CD4-positive, alpha-beta memory T cell (primary cell): ENCODE measurements at regions not wholly inside any gene's neighbourhood (a gene's known extent, or its start where the extent isn't known, plus 50 kb on each side); places are given as distances from the start of the nearest gene placed in this dataset.

Source experiments
- CTCF ChIA-PET: fragments of 350-600 bp; sonication (Branson Sonifier 250); formaldehyde crosslinking; loops from one replicate; lab custom pipeline; 2021; ENCODE audit warnings: inconsistent platforms; ENCODE audit not compliant: partially characterized antibody; lab: Charles Lee
- POLR2A ChIA-PET: fragments of 350-600 bp; sonication (Branson Sonifier 250); formaldehyde crosslinking; loops from one replicate; lab custom pipeline; 2021; ENCODE audit not compliant: partially characterized antibody; lab: Charles Lee
- DNase-seq, 5 donors: peaks; one replicate each; pipeline versions ENCODE4 v3.0.0 to v3.0.0-alpha.2; 2020 to 2022; ENCODE audit warnings: mixed read lengths in 1 of 5
- H3K27ac ChIP-seq: one replicate; pipeline ENCODE4 v1.7.0; 2013; ENCODE audit warnings: low read depth, low read length
- H3K27me3 ChIP-seq: 2 replicates; pipeline ENCODE4 v1.7.0; 2013; ENCODE audit warnings: mild to moderate bottlenecking, low read length, moderate library complexity; ENCODE audit not compliant: insufficient read depth
- H3K36me3 ChIP-seq: 2 replicates; pipeline ENCODE4 v1.7.0; 2013; ENCODE audit warnings: mild to moderate bottlenecking, low read length, moderate library complexity; ENCODE audit not compliant: insufficient read depth
- H3K4me1 ChIP-seq: 2 replicates; pipeline ENCODE4 v1.7.0; 2013; ENCODE audit warnings: mild to moderate bottlenecking, low read length, moderate library complexity; ENCODE audit not compliant: insufficient read depth
- H3K4me3 ChIP-seq, 2 donors: one replicate each; pipeline ENCODE4 v1.7.0; 2013; ENCODE audit warnings: low read length in 2 of 2, mild to moderate bottlenecking in 1 of 2
- H3K9me3 ChIP-seq, 2 donors: one replicate each; pipeline ENCODE4 v1.7.0; 2013; ENCODE audit warnings: low read length in 2 of 2, control low read depth in 1 of 2; ENCODE audit not compliant: control insufficient read depth in 1 of 2
- H3K27ac Mint-ChIP-seq, 7 donors: one replicate each; pipeline ENCODE4 v1.8.0; 2020 to 2021; ENCODE audit warnings: mixed read lengths in 7 of 7, mild to moderate bottlenecking in 6 of 7, inconsistent platforms in 3 of 7, moderate library complexity in 3 of 7
- H3K27me3 Mint-ChIP-seq, 2 donors: one replicate each; pipeline ENCODE4 v1.8.0; 2020 to 2021; ENCODE audit warnings: mixed read lengths in 2 of 2
- H3K36me3 Mint-ChIP-seq, 2 donors: one replicate each; pipeline ENCODE4 v1.8.0; 2020 to 2021; ENCODE audit warnings: mixed read lengths in 2 of 2, inconsistent platforms in 1 of 2, mild to moderate bottlenecking in 1 of 2
- H3K4me1 Mint-ChIP-seq, 4 donors: one replicate each; pipeline ENCODE4 v1.8.0; 2020 to 2021; ENCODE audit warnings: mixed read lengths in 4 of 4, mild to moderate bottlenecking in 1 of 4
- H3K4me3 Mint-ChIP-seq, 8 donors: one replicate each; pipeline ENCODE4 v1.8.0; 2020 to 2021; ENCODE audit warnings: mixed read lengths in 8 of 8, mild to moderate bottlenecking in 7 of 8, moderate library complexity in 6 of 8, inconsistent platforms in 3 of 8
- H3K9me3 Mint-ChIP-seq, 8 donors: one replicate each; pipeline ENCODE4 v1.8.0; 2020 to 2021; ENCODE audit warnings: mixed read lengths in 8 of 8, mild to moderate bottlenecking in 5 of 8, inconsistent platforms in 3 of 8, moderate library complexity in 1 of 8
- intact Hi-C: fragments of 100-400 bp; cut with micrococcal nuclease; formaldehyde crosslinking; loops from one replicate; pipeline ENCODE4 v1.15.1; 2023

DNA sequence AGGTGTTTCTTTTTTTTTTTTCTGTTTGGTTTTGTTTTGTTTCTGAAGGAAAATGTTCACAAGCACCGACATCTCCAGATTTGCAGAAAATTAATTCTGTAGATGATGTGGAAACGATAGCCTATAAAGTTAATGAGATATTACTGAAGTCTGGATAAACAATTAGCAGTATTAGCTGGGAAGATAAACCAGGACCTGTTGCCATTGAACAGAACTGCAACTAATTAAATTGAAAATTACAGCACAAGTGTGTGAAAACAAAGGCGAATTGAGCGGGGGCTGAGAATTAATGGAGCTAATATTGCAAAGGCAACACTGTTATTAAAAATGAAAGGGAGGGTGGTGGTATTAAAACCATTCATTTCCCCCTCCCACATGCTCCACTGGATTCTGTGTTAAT lies 107.5 kb upstream of the AJAP1 start:
- Mint-ChIP-seq H3K4me1 (no peaks in the 10 kb centered on the region), H3K4me3 (no peak overlapping the region), H3K27ac (no peak overlapping the region), H3K27me3 (peaks cover 4% of the 10 kb centered on the region in 2 donors), H3K36me3 (no peaks in the 10 kb centered on the region), H3K9me3 (peaks cover 0 to 11% (median 6%) of the 10 kb centered on the region in 8 donors)
- H3K27ac ChIP-seq, result no peak overlapping the region
- H3K4me3 ChIP-seq, result no peak overlapping the region
- H3K36me3 ChIP-seq, result no peaks in the 10 kb centered on the region
- H3K27me3 ChIP-seq, result no peaks in the 10 kb centered on the region
- intact Hi-C loops, result no loop called here
- no peaks in the 10 kb centered on the region for H3K4me1 ChIP-seq
- ChIA-PET CTCF (no interaction called here), POLR2A (no interaction called here)
- no peaks in the 10 kb centered on the region for H3K9me3 ChIP-seq
- no peak for DNase-seq

DNA sequence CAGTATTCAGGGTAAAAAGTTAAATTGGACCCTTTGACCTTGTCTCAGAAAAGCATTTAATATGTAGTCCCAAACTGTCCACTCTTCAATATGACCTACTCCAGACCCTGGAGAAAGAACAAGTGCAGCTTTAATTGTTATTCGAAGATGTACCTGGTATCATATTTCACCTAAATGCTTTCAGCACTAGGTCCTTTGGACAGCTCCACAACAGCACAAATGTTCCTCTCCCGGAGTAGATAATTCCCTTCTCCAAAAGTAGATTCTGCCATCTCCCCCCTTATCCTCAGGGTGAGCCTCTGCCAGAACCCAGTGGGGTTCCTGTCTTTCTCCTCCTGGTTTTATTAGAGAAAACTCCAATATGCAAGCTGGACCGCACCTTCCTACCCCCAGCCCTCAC lies 104.5 kb upstream of the AJAP1 start:
- intact Hi-C loops, result no loop called here
- Histone ChIP-seq H3K4me3 (no peak overlapping the region), H3K27me3 (no peaks in the 10 kb centered on the region), H3K4me1 (no peaks in the 10 kb centered on the region), H3K9me3 (no peaks in the 10 kb centered on the region), H3K36me3 (no peaks in the 10 kb centered on the region), H3K27ac (no peak overlapping the region)
- H3K27ac Mint-ChIP-seq, result no peak overlapping the region
- H3K4me1 Mint-ChIP-seq, result no peaks in the 10 kb centered on the region
- H3K27me3 Mint-ChIP-seq, result peaks cover 5 to 12% of the 10 kb centered on the region in 2 donors
- no peaks in the 10 kb centered on the region for H3K36me3 Mint-ChIP-seq
- POLR2A ChIA-PET, result no interaction called here
- H3K4me3 Mint-ChIP-seq, result no peak overlapping the region
- H3K9me3 Mint-ChIP-seq, result peaks cover 0 to 3% (median 0%) of the 10 kb centered on the region in 8 donors
- no peak for DNase-seq
- CTCF ChIA-PET, result no interaction called here

GRCh38 chr1:4550941-4551340 lies 103.5 kb upstream of the AJAP1 start:
- no peaks in the 10 kb centered on the region for H3K4me1 Mint-ChIP-seq
- POLR2A ChIA-PET, result no interaction called here
- H3K27me3 Mint-ChIP-seq, result peaks cover 5 to 15% of the 10 kb centered on the region in 2 donors

DNA sequence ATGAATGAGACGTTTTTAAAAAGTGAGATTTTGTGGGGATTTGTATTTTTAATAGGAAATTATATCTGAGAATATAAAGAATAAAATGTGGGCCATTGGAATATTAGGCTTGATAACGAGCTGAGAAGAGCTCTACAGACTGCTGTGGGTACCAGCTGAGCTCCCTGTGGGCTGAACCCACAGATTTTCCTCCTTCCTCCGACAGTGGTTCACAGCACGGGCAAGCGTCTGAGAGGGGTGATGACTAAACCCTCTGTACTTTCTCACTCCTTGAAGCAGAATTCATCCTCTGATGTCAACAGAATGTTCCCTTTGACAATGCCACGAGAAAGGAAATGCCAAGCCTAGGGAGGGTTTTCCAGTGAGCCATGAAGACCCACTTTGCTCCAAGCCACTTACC lies 102.7 kb upstream of the AJAP1 start:
- no peaks in the 10 kb centered on the region for H3K4me1 Mint-ChIP-seq
- no peak overlapping the region for H3K27ac Mint-ChIP-seq
- no peaks in the 10 kb centered on the region for H3K36me3 ChIP-seq
- H3K4me1 ChIP-seq, result no peaks in the 10 kb centered on the region
- no peaks in the 10 kb centered on the region for H3K9me3 ChIP-seq
- intact Hi-C loops, result no loop called here
- H3K27ac ChIP-seq, result no peak overlapping the region
- ChIA-PET CTCF (no interaction called here), POLR2A (no interaction called here)
- H3K36me3 Mint-ChIP-seq, result no peaks in the 10 kb centered on the region
- H3K9me3 Mint-ChIP-seq, result peaks cover 0 to 3% (median 0%) of the 10 kb centered on the region in 8 donors
- H3K27me3 ChIP-seq, result no peaks in the 10 kb centered on the region
- no peak overlapping the region for H3K4me3 Mint-ChIP-seq
- no peak overlapping the region for H3K4me3 ChIP-seq
- peaks cover 5 to 12% of the 10 kb centered on the region in 2 donors for H3K27me3 Mint-ChIP-seq
- DNase-seq, result no peak

More at GRCh38 chr1:4550941-4551340, 103.5 kb upstream of the AJAP1 start:
- Histone ChIP-seq H3K4me3 (no peak overlapping the region), H3K36me3 (no peaks in the 10 kb centered on the region), H3K9me3 (no peaks in the 10 kb centered on the region), H3K4me1 (no peaks in the 10 kb centered on the region), H3K27me3 (no peaks in the 10 kb centered on the region), H3K27ac (no peak overlapping the region)
- intact Hi-C loops, result no loop called here
- no peak for DNase-seq
- Mint-ChIP-seq H3K36me3 (no peaks in the 10 kb centered on the region), H3K4me3 (no peak overlapping the region), H3K9me3 (peaks cover 0 to 3% (median 0%) of the 10 kb centered on the region in 8 donors), H3K27ac (no peak overlapping the region)
- CTCF ChIA-PET, result no interaction called here

DNA sequence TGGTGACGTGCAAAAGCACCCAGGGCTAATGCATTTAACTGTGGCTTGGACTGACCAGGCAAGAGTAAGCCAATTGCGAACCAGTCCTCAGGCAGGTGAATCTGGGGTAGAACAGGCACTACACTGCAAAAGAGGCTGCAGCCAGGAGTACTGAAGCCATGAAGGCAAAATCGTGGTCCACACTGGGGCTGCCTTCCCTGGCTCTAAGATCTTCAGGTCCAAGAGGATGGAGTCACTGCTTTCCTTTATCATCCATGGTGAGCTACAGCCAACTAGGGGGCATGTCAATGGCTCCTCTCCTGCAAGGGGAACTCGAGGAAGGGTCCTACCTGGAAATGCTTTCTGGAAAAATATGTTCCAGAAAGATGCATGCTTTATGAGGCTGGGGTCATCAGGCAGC lies 100.6 kb upstream of the AJAP1 start:
- H3K4me3 ChIP-seq, result no peak overlapping the region
- no peaks in the 10 kb centered on the region for H3K36me3 Mint-ChIP-seq
- H3K4me1 ChIP-seq, result no peaks in the 10 kb centered on the region
- H3K27me3 Mint-ChIP-seq, result peaks cover 7 to 14% of the 10 kb centered on the region in 2 donors
- H3K27ac Mint-ChIP-seq, result no peak overlapping the region
- H3K27ac ChIP-seq, result no peak overlapping the region
- DNase-seq, result no peak
- POLR2A ChIA-PET, result no interaction called here
- H3K9me3 ChIP-seq, result no peaks in the 10 kb centered on the region
- CTCF ChIA-PET, result no interaction called here
- intact Hi-C loops, result no loop called here
- no peaks in the 10 kb centered on the region for H3K27me3 ChIP-seq
- H3K4me3 Mint-ChIP-seq, result no peak overlapping the region
- no peaks in the 10 kb centered on the region for H3K36me3 ChIP-seq
- H3K9me3 Mint-ChIP-seq, result peaks cover 0 to 6% (median 0%) of the 10 kb centered on the region in 8 donors
- H3K4me1 Mint-ChIP-seq, result no peaks in the 10 kb centered on the region

- Histone ChIP-seq H3K9me3 (no peaks in the 10 kb centered on the region), H3K36me3 (no peaks in the 10 kb centered on the region), H3K27ac (no peak overlapping the region), H3K4me1 (no peaks in the 10 kb centered on the region), H3K27me3 (no peaks in the 10 kb centered on the region), H3K4me3 (no peak overlapping the region)
- CTCF ChIA-PET, result no interaction called here
- Mint-ChIP-seq H3K36me3 (no peaks in the 10 kb centered on the region), H3K4me3 (no peak overlapping the region), H3K27me3 (peaks cover 10 to 14% of the 10 kb centered on the region in 2 donors), H3K9me3 (peaks cover 0 to 6% (median 0%) of the 10 kb centered on the region in 8 donors), H3K4me1 (no peaks in the 10 kb centered on the region), H3K27ac (no peak overlapping the region)
- POLR2A ChIA-PET, result no interaction called here
- no peak for DNase-seq
- intact Hi-C loops, result no loop called here
Observed at GRCh38 chr1:4554271-4554865, 100.0 kb upstream of the AJAP1 start.

DNA sequence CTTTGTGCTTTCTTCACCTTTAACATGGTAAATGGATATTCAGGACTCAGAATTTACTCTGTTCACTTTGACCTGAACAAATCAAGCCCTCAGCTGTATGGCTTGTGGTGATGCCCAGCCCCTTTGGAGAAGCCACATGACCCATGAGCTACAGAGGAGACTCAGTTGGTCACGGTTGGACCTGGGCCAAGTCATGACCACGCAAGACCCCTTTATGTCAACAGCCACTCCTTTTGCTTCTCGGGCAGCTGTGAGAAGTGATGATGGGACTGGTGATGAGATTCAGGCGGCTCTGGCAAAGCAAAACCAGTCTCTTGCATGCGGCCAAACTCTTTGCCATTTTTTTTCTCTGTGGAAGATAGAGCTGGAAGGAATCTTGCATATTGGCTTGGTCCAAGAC lies 96.5 kb upstream of the AJAP1 start:
- H3K27ac Mint-ChIP-seq, result no peak overlapping the region
- H3K4me3 Mint-ChIP-seq, result no peak overlapping the region
- Histone ChIP-seq H3K27ac (no peak overlapping the region), H3K36me3 (no peaks in the 10 kb centered on the region), H3K4me3 (no peak overlapping the region), H3K27me3 (no peaks in the 10 kb centered on the region), H3K9me3 (no peaks in the 10 kb centered on the region), H3K4me1 (no peaks in the 10 kb centered on the region)
- DNase-seq, result no peak
- H3K9me3 Mint-ChIP-seq, result peaks cover 0 to 6% (median 0%) of the 10 kb centered on the region in 8 donors
- H3K27me3 Mint-ChIP-seq, result peaks cover 7 to 16% of the 10 kb centered on the region in 2 donors
- H3K36me3 Mint-ChIP-seq, result no peaks in the 10 kb centered on the region
- no peaks in the 10 kb centered on the region for H3K4me1 Mint-ChIP-seq
- CTCF ChIA-PET, result no interaction called here
- POLR2A ChIA-PET, result no interaction called here
- intact Hi-C loops, result no loop called here
